HL-60 (cell line): ENCODE measurements at regions not wholly inside any gene's neighbourhood (a gene's known extent, or its start where the extent isn't known, plus 50 kb on each side); places are given as distances from the start of the nearest gene placed in this dataset.

ENCODE experiments used
- DNase-seq, 2 experiments: peaks; one replicate each; pipeline ENCODE4 v3.0.0-alpha.2; 2010 to 2020; ENCODE audit warnings: low read depth in 1 of 2, low spot score in 1 of 2
- H3K27ac ChIP-seq: fragments of 250-450 bp; sonication (Bioruptor Pico); replicated peaks from 2 replicates; pipeline ENCODE4 v1.5.1; 2020; ENCODE audit warnings: mild to moderate bottlenecking, moderate library complexity
- H3K27me3 ChIP-seq: fragments of 250-450 bp; sonication (Bioruptor Pico); 2 replicates; pipeline ENCODE4 v1.5.1; 2021; ENCODE audit warnings: mild to moderate bottlenecking, moderate library complexity; ENCODE audit not compliant: insufficient read depth, poor library complexity, severe bottlenecking
- H3K4me3 ChIP-seq: replicated peaks from 2 replicates; pipeline ENCODE4 v1.5.1; 2011; ENCODE audit warnings: mild to moderate bottlenecking, control low read depth, low read length; ENCODE audit not compliant: insufficient read depth
- GABPA ChIP-seq: IDR thresholded peaks from 2 replicates; pipeline ENCODE4 v1.6.1; 2012; ENCODE audit warnings: low read depth
- POLR2AphosphoS5 ChIP-seq: IDR thresholded peaks from 2 replicates; pipeline ENCODE4 v1.6.1; 2012; ENCODE audit warnings: low read depth
- SPI1 ChIP-seq: IDR thresholded peaks from 2 replicates; pipeline ENCODE4 v1.6.1; 2012; ENCODE audit warnings: low read depth, mild to moderate bottlenecking, borderline replicate concordance
- TF ChIP-seq, protein P1 (sequence below): IDR thresholded peaks from one replicate; pipeline ENCODE4 v1.5.1; 2011; ENCODE audit warnings: low read length, control low read depth, inconsistent platforms; ENCODE audit not compliant: insufficient read depth
- TF ChIP-seq, protein P2 (sequence below): IDR thresholded peaks from 2 replicates; pipeline ENCODE4 v1.6.1; 2012; ENCODE audit warnings: low read depth; ENCODE audit not compliant: insufficient replicate concordance

DNA sequence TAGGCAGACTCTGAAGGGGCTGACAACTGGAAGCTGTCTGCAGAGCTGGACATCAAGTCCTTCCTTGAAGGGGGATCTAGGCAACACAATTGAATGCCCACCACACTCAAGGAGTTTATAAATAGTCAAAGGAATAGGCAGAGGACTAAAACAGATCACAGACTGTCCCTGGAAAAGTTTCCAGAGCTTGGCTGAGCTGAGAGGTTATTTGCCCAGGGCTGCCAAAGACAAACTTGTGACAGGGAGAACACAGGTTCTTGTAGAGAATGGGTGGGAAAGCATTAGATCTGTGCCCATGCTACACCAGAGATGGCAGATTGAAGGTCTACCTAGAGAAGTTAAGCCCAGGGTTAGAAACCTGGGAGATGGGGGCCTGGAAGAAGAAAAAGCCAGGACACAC lies 344.6 kb downstream of the MID1IP1 start:
- Histone ChIP-seq H3K27me3 (no peaks in the 10 kb centered on the region), H3K27ac (peak overlapping the region; percentile 92), H3K4me3 (no peak overlapping the region)
- TF ChIP-seq, protein P1, sequence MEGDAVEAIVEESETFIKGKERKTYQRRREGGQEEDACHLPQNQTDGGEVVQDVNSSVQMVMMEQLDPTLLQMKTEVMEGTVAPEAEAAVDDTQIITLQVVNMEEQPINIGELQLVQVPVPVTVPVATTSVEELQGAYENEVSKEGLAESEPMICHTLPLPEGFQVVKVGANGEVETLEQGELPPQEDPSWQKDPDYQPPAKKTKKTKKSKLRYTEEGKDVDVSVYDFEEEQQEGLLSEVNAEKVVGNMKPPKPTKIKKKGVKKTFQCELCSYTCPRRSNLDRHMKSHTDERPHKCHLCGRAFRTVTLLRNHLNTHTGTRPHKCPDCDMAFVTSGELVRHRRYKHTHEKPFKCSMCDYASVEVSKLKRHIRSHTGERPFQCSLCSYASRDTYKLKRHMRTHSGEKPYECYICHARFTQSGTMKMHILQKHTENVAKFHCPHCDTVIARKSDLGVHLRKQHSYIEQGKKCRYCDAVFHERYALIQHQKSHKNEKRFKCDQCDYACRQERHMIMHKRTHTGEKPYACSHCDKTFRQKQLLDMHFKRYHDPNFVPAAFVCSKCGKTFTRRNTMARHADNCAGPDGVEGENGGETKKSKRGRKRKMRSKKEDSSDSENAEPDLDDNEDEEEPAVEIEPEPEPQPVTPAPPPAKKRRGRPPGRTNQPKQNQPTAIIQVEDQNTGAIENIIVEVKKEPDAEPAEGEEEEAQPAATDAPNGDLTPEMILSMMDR: no peak
- TF ChIP-seq GABPA (no peak), SPI1 (no peak), POLR2AphosphoS5 (no peak)
- TF ChIP-seq, protein P2, sequence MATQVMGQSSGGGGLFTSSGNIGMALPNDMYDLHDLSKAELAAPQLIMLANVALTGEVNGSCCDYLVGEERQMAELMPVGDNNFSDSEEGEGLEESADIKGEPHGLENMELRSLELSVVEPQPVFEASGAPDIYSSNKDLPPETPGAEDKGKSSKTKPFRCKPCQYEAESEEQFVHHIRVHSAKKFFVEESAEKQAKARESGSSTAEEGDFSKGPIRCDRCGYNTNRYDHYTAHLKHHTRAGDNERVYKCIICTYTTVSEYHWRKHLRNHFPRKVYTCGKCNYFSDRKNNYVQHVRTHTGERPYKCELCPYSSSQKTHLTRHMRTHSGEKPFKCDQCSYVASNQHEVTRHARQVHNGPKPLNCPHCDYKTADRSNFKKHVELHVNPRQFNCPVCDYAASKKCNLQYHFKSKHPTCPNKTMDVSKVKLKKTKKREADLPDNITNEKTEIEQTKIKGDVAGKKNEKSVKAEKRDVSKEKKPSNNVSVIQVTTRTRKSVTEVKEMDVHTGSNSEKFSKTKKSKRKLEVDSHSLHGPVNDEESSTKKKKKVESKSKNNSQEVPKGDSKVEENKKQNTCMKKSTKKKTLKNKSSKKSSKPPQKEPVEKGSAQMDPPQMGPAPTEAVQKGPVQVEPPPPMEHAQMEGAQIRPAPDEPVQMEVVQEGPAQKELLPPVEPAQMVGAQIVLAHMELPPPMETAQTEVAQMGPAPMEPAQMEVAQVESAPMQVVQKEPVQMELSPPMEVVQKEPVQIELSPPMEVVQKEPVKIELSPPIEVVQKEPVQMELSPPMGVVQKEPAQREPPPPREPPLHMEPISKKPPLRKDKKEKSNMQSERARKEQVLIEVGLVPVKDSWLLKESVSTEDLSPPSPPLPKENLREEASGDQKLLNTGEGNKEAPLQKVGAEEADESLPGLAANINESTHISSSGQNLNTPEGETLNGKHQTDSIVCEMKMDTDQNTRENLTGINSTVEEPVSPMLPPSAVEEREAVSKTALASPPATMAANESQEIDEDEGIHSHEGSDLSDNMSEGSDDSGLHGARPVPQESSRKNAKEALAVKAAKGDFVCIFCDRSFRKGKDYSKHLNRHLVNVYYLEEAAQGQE: no peak
- no peak for DNase-seq

DNA sequence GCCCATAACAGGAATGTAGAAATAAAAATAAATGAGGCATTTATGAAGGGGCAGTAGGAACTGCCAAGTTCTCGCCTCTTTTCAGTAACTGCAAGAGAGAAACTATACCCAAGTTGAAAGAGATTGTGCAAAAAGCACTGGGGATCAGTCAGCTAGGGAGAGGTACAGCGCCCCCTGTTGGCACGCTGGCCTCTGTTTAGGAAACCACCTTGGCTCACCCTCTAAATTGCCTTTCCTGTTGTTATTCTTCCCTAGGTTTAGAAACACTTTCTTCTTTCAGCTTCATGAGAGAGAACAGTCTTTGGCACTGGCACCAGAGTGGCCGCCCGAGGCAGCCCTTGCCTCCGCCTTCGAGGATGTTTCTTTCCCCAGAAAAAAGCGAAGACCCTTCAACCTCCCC lies 348.5 kb downstream of the MID1IP1 start:
- Histone ChIP-seq H3K27ac (peak overlapping the region; percentile 52), H3K4me3 (no peak overlapping the region), H3K27me3 (no peaks in the 10 kb centered on the region)
- TF ChIP-seq POLR2AphosphoS5: no peak
- TF ChIP-seq, protein P2: no peak
- TF ChIP-seq GABPA: no peak
- TF ChIP-seq, protein P1: peak; percentile 59
- DNase-seq: peak; percentile 43 to 76

DNA sequence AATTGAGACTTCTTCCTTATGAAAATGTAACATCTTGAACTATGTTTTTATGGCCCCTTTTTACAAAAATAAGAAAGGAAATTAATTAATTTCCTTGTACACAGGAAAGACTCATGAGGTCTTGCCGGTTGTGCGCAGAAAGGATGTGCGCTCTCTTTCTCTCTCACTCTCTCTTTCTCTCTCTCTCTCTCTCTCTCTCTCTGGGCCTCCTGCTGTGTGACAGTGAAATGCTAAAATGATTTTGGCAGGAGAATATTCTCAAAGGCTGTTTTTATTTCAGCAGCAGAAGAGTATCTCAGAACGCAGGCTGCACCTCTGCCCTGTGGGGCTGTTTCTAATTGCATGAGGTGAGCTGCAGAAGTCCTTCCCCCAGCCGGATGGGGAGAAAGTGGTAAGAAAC lies 349.0 kb downstream of the MID1IP1 start:
- TF ChIP-seq, protein P2: no peak
- TF ChIP-seq GABPA: no peak
- TF ChIP-seq SPI1: no peak

DNA sequence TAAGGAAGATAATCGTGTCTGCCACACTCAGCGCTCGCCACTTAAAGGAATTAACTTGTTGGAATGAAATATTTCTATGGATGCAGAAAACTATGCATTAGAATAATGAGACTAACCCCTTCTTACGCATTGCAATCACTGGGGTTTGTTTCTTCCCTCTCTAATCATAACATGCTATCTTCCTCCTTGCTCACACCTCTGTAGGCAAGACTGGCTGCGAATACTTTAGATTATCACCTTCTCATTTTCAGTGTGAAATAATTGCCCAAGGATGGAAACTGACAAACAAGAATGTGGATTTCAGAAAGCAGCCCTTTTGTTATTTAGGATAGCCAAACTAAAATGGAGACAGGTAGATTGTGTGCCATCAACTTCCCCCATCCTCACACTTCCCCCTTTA lies 349.4 kb downstream of the MID1IP1 start:
- DNase-seq: no peak
- H3K27me3 ChIP-seq: no peaks in the 10 kb centered on the region
- H3K27ac ChIP-seq: no peak overlapping the region
- TF ChIP-seq, protein P2: no peak
- TF ChIP-seq POLR2AphosphoS5 (no peak), GABPA (no peak), SPI1 (no peak)
- TF ChIP-seq, protein P1: no peak
- H3K4me3 ChIP-seq: no peak overlapping the region

More for the DNA sequence above, 349.0 kb downstream of the MID1IP1 start:
- Histone ChIP-seq H3K4me3 (no peak overlapping the region), H3K27ac (no peak overlapping the region), H3K27me3 (no peaks in the 10 kb centered on the region)
- DNase-seq: no peak
